Uterus (tissue), 3 donors: ENCODE measurements at regions not wholly inside any gene's neighbourhood (a gene's known extent, or its start where the extent isn't known, plus 50 kb on each side); places are given as distances from the start of the nearest gene placed in this dataset.

Experiments used
- DNase-seq, 2 donors: peaks; one replicate each; pipeline ENCODE4 v3.0.0-alpha.2; 2019 to 2020
- H3K27ac ChIP-seq, 2 donors: fragments of 200-600 bp; sonication (generic); 1 replicate in 1 of 2; 2 replicates in 1 of 2; pipeline ENCODE4 v1.5.1; 2016 to 2018
- H3K27me3 ChIP-seq, 2 donors: fragments of 200-600 bp; sonication (generic); one replicate each; pipeline ENCODE4 v1.5.1; 2018 to 2019; ENCODE audit warnings: control low read depth in 1 of 2
- H3K36me3 ChIP-seq, 2 donors: fragments of 200-600 bp; sonication (generic); one replicate each; pipeline ENCODE4 v1.5.1; 2019; ENCODE audit warnings: control low read depth in 1 of 2
- H3K4me1 ChIP-seq, 2 donors: fragments of 200-600 bp; sonication (generic); one replicate each; pipeline ENCODE4 v1.5.1; 2018 to 2019; ENCODE audit warnings: control low read depth in 1 of 2
- H3K4me3 ChIP-seq, 2 donors: fragments of 200-600 bp; sonication (generic); 1 replicate in 1 of 2; 2 replicates in 1 of 2; pipeline ENCODE4 v1.5.1; 2018 to 2019; ENCODE audit warnings: mild to moderate bottlenecking in 1 of 2
- H3K9me3 ChIP-seq, 2 donors: fragments of 200-600 bp; sonication (generic); one replicate each; pipeline ENCODE4 v1.5.1; 2019; ENCODE audit warnings: control low read depth in 1 of 2
- POLR2A ChIP-seq, 2 donors: fragments of 450-650 bp; IDR thresholded peaks; one replicate each; pipeline ENCODE4 v1.6.1; 2016; ENCODE audit warnings: antibody characterized with exemption in 2 of 2, mild to moderate bottlenecking in 1 of 2, moderate library complexity in 1 of 2
- intact Hi-C: fragments of 100-400 bp; cut with DNase I; formaldehyde crosslinking; loops from one replicate; pipeline ENCODE4 v1.15.1; 2023; ENCODE audit warnings: low total_unique reads
- TF ChIP-seq, protein P1 (sequence below), 4 experiments: fragments of 200-600 bp in 2 of 4; fragments of 450-650 bp in 2 of 4; sonication (generic) in 2 of 4; IDR thresholded peaks; one replicate each; pipeline ENCODE4 v1.5.1; 2016 to 2019; ENCODE audit warnings: antibody characterized with exemption in 4 of 4, mild to moderate bottlenecking in 2 of 4, moderate library complexity in 1 of 4
- donor health status: DM: yes; HTN: yes; CAD: no.

DNA sequence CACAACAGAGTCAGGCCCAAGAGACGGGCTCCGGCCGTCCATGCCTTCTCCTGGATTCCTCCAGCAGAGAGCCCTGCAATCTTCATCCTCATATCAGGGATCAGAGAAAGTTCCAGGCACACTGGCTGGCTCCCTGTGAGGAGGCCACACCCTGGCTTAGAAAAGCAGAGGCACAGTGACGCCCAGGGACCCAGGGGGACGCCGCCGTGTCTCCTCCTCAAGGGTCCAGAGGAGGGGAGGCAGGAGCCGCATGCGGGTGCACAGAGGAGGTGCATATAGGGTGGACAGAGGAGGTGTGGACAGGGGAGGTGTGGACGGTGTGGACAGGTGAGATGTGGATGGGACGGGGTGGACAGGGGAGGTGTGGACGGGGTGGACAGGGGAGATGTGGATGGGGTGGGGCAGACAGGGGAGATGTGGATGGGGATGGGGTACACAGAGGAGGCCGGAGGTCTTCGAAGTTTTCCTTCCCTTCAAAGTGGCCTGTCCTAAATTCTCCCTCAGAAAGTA, 1521.9 kb downstream of the BRD1 start:
- no peak overlapping the region for H3K4me3 ChIP-seq
- TF ChIP-seq, protein P1, sequence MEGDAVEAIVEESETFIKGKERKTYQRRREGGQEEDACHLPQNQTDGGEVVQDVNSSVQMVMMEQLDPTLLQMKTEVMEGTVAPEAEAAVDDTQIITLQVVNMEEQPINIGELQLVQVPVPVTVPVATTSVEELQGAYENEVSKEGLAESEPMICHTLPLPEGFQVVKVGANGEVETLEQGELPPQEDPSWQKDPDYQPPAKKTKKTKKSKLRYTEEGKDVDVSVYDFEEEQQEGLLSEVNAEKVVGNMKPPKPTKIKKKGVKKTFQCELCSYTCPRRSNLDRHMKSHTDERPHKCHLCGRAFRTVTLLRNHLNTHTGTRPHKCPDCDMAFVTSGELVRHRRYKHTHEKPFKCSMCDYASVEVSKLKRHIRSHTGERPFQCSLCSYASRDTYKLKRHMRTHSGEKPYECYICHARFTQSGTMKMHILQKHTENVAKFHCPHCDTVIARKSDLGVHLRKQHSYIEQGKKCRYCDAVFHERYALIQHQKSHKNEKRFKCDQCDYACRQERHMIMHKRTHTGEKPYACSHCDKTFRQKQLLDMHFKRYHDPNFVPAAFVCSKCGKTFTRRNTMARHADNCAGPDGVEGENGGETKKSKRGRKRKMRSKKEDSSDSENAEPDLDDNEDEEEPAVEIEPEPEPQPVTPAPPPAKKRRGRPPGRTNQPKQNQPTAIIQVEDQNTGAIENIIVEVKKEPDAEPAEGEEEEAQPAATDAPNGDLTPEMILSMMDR (IDR thresholded peaks at IDR 0.05), result no peak
- TF ChIP-seq POLR2A (IDR thresholded peaks at IDR 0.05), result no peak
- H3K36me3 ChIP-seq, result no peaks in the 10 kb centered on the region
- DNase-seq, result no peak
- H3K4me1 ChIP-seq, result no peaks in the 10 kb centered on the region
- no peaks in the 10 kb centered on the region for H3K9me3 ChIP-seq
- H3K27ac ChIP-seq, result no peak overlapping the region
- intact Hi-C loops, result no loop called here
- H3K27me3 ChIP-seq, result no peaks in the 10 kb centered on the region

DNA sequence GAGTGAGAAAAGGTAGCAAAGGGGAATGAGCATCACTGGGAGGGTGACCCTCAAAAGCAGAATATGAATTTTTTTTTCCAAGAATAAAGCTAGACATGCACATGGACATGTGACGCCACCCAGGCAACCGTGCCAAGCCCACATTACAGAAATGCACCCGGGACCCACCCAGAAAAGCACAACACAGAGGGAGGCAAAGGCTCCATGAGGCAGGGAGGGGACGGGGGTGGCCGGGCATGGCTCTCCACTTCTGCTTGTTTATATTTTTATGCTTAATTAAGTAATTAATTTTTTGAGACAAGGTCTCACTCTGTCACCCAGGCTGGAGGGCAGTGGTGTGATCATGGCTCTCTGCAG, 1524.3 kb downstream of the BRD1 start:
- no peak overlapping the region for H3K27ac ChIP-seq
- H3K4me1 ChIP-seq, result no peaks in the 10 kb centered on the region
- DNase-seq, result no peak
- H3K36me3 ChIP-seq, result no peaks in the 10 kb centered on the region
- no peaks in the 10 kb centered on the region for H3K9me3 ChIP-seq
- no peaks in the 10 kb centered on the region for H3K27me3 ChIP-seq
- intact Hi-C loops, result no loop called here
- H3K4me3 ChIP-seq, result no peak overlapping the region
- TF ChIP-seq POLR2A (IDR thresholded peaks at IDR 0.05), result no peak
- TF ChIP-seq, protein P1 (IDR thresholded peaks at IDR 0.05), result no peak

DNA sequence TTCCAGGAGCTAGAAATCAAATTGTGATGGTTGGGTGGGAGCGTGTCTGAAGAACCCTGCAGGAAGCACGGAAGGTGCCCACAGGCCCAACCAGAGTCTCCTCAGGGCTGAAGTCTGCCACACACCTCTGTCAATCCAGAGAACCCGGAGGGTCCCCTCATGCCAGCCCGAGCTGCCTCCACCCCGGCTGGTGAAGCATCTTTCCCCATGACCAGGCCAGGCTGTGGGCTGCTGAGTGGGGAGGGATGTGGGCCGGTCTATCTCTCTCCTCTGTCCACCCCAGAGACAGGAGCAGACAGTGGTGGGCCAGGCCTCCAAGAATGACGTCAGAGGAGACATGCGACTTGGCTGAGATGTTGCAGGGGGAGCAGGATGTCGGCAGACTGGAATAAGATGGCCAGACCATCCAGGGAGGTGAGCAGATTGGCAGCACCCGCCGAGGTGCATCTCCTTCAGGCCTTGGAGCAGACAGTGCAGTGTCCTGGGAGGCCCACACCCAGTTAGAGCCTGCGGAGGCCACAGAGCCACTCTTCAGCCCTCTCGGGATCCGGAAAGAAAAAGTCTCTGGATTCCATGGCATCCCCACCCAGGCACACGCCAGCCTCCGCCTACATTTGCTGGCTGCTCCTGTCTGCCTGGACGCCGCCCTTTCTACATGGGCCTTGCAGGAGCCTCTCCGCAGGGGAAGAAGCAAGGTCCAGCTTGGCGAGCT, 1524.9 kb downstream of the BRD1 start:
- intact Hi-C loops, result no loop called here
- Histone ChIP-seq H3K27me3 (no peaks in the 10 kb centered on the region), H3K36me3 (no peaks in the 10 kb centered on the region), H3K4me1 (no peaks in the 10 kb centered on the region), H3K4me3 (no peak overlapping the region), H3K27ac (no peak overlapping the region), H3K9me3 (no peaks in the 10 kb centered on the region)
- no peak for DNase-seq
- TF ChIP-seq, protein P1 (IDR thresholded peaks at IDR 0.05), result no peak
- TF ChIP-seq POLR2A (IDR thresholded peaks at IDR 0.05), result no peak

DNA sequence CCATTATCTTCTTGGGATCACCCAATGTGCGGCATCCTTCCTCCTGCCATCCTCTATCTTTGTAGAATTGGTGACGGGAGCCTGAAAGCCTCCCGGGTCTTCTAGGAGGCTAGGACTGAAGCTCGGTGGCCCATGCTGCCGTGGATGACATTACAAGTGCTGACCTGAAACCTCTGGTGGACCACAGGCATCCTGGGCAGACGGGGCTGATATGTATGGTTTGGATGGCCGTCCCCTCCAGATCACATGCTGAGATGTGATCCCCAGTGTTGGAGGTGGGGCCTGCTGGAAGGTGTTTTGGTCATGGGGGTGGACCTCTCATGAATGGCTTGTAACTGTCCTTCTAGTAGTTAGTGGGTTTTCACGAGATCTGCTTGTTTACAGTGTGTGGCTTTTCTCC, 1525.8 kb downstream of the BRD1 start:
- no peak for DNase-seq
- Histone ChIP-seq H3K27ac (no peak overlapping the region), H3K4me3 (no peak overlapping the region), H3K27me3 (no peaks in the 10 kb centered on the region), H3K36me3 (no peaks in the 10 kb centered on the region), H3K9me3 (no peaks in the 10 kb centered on the region), H3K4me1 (no peaks in the 10 kb centered on the region)
- intact Hi-C loops, result no loop called here
- TF ChIP-seq POLR2A (IDR thresholded peaks at IDR 0.05), result no peak
- TF ChIP-seq, protein P1 (IDR thresholded peaks at IDR 0.05), result no peak

DNA sequence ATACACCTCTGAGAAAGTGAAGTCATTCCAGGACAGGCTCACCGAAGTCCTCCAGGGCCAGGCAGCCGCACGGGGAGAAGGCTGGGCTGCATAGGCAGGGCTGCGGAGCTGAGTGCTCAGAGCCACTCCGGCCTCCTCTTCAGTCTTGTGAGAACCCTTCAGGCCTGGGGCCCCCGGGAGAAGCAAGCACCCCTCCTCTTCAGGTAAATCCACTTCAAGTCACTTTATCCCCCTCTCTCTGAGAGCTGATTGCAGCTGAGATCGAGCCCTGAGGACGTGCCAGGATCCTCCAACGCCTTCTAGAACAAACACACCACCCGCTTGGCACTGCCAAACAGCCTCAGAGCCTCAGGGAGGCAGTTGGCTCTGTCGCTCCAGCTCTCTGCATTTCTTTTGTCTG, 1526.3 kb downstream of the BRD1 start:
- H3K9me3 ChIP-seq, result no peaks in the 10 kb centered on the region
- intact Hi-C loops, result no loop called here
- no peaks in the 10 kb centered on the region for H3K36me3 ChIP-seq
- no peaks in the 10 kb centered on the region for H3K4me1 ChIP-seq
- H3K4me3 ChIP-seq, result no peak overlapping the region
- H3K27me3 ChIP-seq, result no peaks in the 10 kb centered on the region
- no peak for DNase-seq
- H3K27ac ChIP-seq, result no peak overlapping the region
- TF ChIP-seq POLR2A (IDR thresholded peaks at IDR 0.05), result no peak
- TF ChIP-seq, protein P1 (IDR thresholded peaks at IDR 0.05), result no peak
